Mesothelial cell of epicardium (in vitro differentiated cells): ENCODE measurements at regions not wholly inside any gene's neighbourhood (a gene's known extent, or its start where the extent isn't known, plus 50 kb on each side); places are given as distances from the start of the nearest gene placed in this dataset.
"Not testable (repeated sequence)": the region's sequence is repeated elsewhere in the genome, so short reads cannot be mapped to it uniquely, and the experiment has no call there.

ENCODE experiments used
- DNase-seq, 2 experiments: peaks; one replicate each; pipeline ENCODE4 v3.0.0; 2021; ENCODE audit warnings: low spot score in 2 of 2; ENCODE audit not compliant: unreplicated experiment in 2 of 2
- H3K27ac Mint-ChIP-seq: 2 replicates; pipeline ENCODE4 v1.8.0; 2021; ENCODE audit warnings: mixed read lengths
- H3K27me3 Mint-ChIP-seq: 2 replicates; pipeline ENCODE4 v1.8.0; 2021; ENCODE audit warnings: low read depth, mixed read lengths
- H3K36me3 Mint-ChIP-seq: 2 replicates; pipeline ENCODE4 v1.8.0; 2021; ENCODE audit warnings: mixed read lengths
- H3K4me1 Mint-ChIP-seq: 2 replicates; pipeline ENCODE4 v1.8.0; 2021; ENCODE audit warnings: mixed read lengths
- H3K4me3 Mint-ChIP-seq: 2 replicates; pipeline ENCODE4 v1.8.0; 2021; ENCODE audit warnings: mild to moderate bottlenecking, moderate library complexity, mixed read lengths
- H3K9me3 Mint-ChIP-seq: 2 replicates; pipeline ENCODE4 v1.8.0; 2021; ENCODE audit warnings: mixed read lengths
- CTCF ChIP-seq: fragments of 200-600 bp; sonication (generic); IDR thresholded peaks from one replicate; pipeline ENCODE4 v1.5.0; 2021; ENCODE audit warnings: antibody characterized with exemption; ENCODE audit not compliant: unreplicated experiment

- Mint-ChIP-seq H3K4me3 (no peak overlapping the region), H3K27me3 (no peaks in the 10 kb centered on the region), H3K4me1 (no peaks in the 10 kb centered on the region), H3K9me3 (peaks cover 9% of the 10 kb centered on the region), H3K27ac (no peak overlapping the region), H3K36me3 (no peaks in the 10 kb centered on the region)
- TF ChIP-seq CTCF, result no peak
- no peak for DNase-seq
These were observed 207.3 kb upstream of the KCNH7 start for GRCh38 chr2:163045830-163046229.

- Mint-ChIP-seq H3K27ac (no peak overlapping the region), H3K4me3 (no peak overlapping the region), H3K9me3 (peaks cover 6% of the 10 kb centered on the region), H3K27me3 (no peaks in the 10 kb centered on the region), H3K36me3 (no peaks in the 10 kb centered on the region), H3K4me1 (no peaks in the 10 kb centered on the region)
- TF ChIP-seq CTCF, result no peak
- DNase-seq, result no peak
These were observed 205.5 kb upstream of the KCNH7 start for GRCh38 chr2:163044114-163044513.

GRCh38 chr2:163043201-163043600 is 204.6 kb upstream of the KCNH7 start:
- no peak for TF ChIP-seq CTCF
- H3K9me3 Mint-ChIP-seq, result no peaks in the 10 kb centered on the region
- no peak overlapping the region for H3K4me3 Mint-ChIP-seq
- no peaks in the 10 kb centered on the region for H3K27me3 Mint-ChIP-seq
- no peaks in the 10 kb centered on the region for H3K4me1 Mint-ChIP-seq
- H3K27ac Mint-ChIP-seq, result no peak overlapping the region
- H3K36me3 Mint-ChIP-seq, result no peaks in the 10 kb centered on the region
- DNase-seq, result no peak

GRCh38 chr2:163039266-163039665 is 200.7 kb upstream of the KCNH7 start:
- Mint-ChIP-seq H3K4me3 (no peak overlapping the region), H3K27me3 (peaks cover 8% of the 10 kb centered on the region), H3K36me3 (no peaks in the 10 kb centered on the region), H3K4me1 (no peaks in the 10 kb centered on the region), H3K27ac (no peak overlapping the region), H3K9me3 (no peaks in the 10 kb centered on the region)
- no peak for DNase-seq
- no peak for TF ChIP-seq CTCF

- H3K4me1 Mint-ChIP-seq, result no peaks in the 10 kb centered on the region
- TF ChIP-seq CTCF, result no peak
- H3K9me3 Mint-ChIP-seq, result peaks cover 11% of the 10 kb centered on the region
- H3K27ac Mint-ChIP-seq, result no peak overlapping the region
- DNase-seq, result no peak
- no peaks in the 10 kb centered on the region for H3K36me3 Mint-ChIP-seq
- no peak overlapping the region for H3K4me3 Mint-ChIP-seq
- H3K27me3 Mint-ChIP-seq, result peaks cover under 1% of the 10 kb centered on the region
These were observed 190.2 kb upstream of the KCNH7 start for GRCh38 chr2:163028807-163029206.

GRCh38 chr2:163026136-163026775 is 187.7 kb upstream of the KCNH7 start:
- H3K27ac Mint-ChIP-seq, DNase-seq, H3K36me3 Mint-ChIP-seq, H3K4me1 Mint-ChIP-seq, H3K4me3 Mint-ChIP-seq, H3K27me3 Mint-ChIP-seq: not testable (repeated sequence)
- peaks cover 11% of the 10 kb centered on the region for H3K9me3 Mint-ChIP-seq

- H3K4me3 Mint-ChIP-seq, DNase-seq, H3K36me3 Mint-ChIP-seq, H3K4me1 Mint-ChIP-seq, H3K27ac Mint-ChIP-seq: not testable (repeated sequence)
- H3K9me3 Mint-ChIP-seq, result peaks cover 26% of the 10 kb centered on the region
- peaks cover 15% of the 10 kb centered on the region for H3K27me3 Mint-ChIP-seq
These were observed 178.3 kb upstream of the KCNH7 start for GRCh38 chr2:163016882-163017281.
